Cardiac fibroblast (primary cell): ENCODE measurements at regions not wholly inside any gene's neighbourhood (a gene's known extent, or its start where the extent isn't known, plus 50 kb on each side); places are given as distances from the start of the nearest gene placed in this dataset.

ENCODE experiments used
- DNase-seq, 2 donors: peaks; one replicate each; pipeline versions ENCODE4 v3.0.0 to v3.0.0-alpha.2; 2010; ENCODE audit warnings: low read depth in 2 of 2
- H3K4me3 ChIP-seq, 2 donors: replicated peaks in 1 of 2; 1 replicate in 1 of 2; 2 replicates in 1 of 2; pipeline ENCODE4 v1.5.1; 2011; ENCODE audit warnings: low read depth in 2 of 2, low read length in 2 of 2, mild to moderate bottlenecking in 2 of 2, moderate library complexity in 1 of 2
- TF ChIP-seq, protein P1 (sequence below): IDR thresholded peaks from one replicate; pipeline ENCODE4 v1.5.1; 2011; ENCODE audit warnings: low read depth, mild to moderate bottlenecking, low read length, inconsistent platforms

DNA sequence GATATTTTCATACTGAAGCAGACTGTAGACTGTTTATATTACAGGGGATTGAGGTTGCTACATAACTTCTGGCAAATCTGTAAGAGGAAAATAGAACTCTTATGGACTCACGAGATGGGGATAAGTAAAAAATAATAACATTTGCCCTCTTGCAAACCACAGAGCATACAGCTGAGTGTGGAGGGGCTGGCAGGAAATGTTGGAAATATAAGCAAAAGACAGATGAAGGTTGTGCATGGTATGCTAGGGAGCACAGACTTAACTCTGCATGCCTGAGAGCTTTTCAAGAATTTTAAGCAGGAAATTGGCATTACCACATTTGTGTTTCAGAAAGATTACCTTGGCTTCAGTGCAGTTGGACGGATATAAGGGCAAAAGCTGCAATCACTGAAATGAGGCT, 411.1 kb downstream of the RAD51AP2 start:
- no peak overlapping the region for H3K4me3 ChIP-seq
- TF ChIP-seq, protein P1, sequence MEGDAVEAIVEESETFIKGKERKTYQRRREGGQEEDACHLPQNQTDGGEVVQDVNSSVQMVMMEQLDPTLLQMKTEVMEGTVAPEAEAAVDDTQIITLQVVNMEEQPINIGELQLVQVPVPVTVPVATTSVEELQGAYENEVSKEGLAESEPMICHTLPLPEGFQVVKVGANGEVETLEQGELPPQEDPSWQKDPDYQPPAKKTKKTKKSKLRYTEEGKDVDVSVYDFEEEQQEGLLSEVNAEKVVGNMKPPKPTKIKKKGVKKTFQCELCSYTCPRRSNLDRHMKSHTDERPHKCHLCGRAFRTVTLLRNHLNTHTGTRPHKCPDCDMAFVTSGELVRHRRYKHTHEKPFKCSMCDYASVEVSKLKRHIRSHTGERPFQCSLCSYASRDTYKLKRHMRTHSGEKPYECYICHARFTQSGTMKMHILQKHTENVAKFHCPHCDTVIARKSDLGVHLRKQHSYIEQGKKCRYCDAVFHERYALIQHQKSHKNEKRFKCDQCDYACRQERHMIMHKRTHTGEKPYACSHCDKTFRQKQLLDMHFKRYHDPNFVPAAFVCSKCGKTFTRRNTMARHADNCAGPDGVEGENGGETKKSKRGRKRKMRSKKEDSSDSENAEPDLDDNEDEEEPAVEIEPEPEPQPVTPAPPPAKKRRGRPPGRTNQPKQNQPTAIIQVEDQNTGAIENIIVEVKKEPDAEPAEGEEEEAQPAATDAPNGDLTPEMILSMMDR, result no peak
- DNase-seq, result no peak

DNA sequence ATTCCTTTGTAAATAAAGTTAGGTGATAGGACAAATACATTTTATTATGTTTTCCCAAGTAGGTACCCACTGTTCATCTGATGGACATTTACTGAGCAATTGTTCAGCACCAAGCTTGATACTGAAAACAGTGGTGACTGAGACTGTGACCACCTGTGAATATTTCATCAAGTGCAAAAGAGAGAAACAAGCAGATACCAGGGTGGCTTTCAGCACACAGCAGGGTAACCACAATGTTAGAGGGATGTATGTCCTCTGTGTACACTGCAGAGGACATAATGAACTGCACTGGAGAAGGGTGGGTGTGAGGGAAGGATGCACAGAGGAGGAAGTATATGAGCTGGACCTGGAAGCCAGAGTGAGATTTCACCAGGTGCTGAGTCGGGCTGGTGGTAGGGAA, 411.8 kb downstream of the RAD51AP2 start:
- no peak overlapping the region for H3K4me3 ChIP-seq
- TF ChIP-seq, protein P1, result no peak
- DNase-seq, result no peak

DNA sequence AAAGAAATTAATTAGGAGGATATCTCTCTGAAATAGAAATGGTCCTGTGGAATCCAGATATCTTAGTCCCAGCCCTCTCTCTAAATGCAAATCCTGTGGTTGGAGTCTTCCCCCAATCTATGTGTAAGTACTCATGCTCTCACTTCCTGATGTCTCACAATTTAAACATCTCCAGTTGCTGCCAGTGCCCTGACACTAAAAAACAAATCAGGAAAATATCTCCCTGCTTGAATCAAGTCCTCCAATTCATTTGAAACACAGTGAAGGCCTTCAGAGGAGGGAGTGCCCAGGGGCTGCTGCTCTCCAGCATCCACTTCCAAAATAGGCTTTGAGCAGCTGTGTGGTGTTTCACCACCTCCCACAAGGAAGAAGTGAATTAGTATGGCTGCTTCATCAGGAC, 413.8 kb downstream of the RAD51AP2 start:
- DNase-seq, result peak; percentile 1 to 85
- TF ChIP-seq, protein P1, result no peak
- no peak overlapping the region for H3K4me3 ChIP-seq

DNA sequence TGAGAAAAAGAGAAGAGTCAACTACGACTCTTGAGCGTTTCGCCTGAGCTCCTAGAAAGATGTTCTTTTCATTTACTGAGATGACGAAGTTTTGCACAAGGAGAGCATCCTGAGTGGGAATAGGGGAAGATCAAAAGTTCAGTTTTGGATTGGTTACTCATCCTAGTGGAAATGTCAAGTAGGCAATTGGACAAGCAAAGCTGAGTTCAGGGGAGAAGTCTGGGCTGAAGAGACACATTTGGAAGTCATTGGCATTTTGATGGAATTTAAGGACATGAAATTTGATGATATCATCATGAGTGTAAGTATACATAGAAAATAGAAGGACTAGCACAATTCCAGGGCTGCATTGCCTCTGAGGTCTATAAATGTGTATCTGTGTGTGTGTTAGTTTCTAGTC, 416.6 kb downstream of the RAD51AP2 start:
- DNase-seq, result peak in 1 of 2 donors; percentile 38
- H3K4me3 ChIP-seq, result no peak overlapping the region
- TF ChIP-seq, protein P1, result no peak

DNA sequence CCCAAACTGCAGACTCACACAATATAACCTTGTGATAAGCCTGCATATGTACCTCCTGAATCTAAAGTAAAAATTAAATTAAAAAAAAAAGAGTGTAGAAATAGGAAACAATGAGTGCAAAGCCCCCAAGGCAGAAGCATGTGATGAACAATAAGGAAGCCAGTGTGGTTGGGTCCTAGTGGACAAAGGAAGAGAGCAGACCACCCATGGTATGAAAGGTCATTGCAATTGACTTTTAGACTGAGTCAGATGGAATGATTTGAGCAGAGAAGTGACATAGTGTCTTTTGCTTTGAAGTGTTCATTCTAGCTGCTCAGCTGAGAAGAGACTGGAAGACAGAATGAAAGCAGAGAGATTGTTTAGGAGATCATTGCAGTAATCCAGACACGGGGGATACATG, 417.1 kb downstream of the RAD51AP2 start:
- TF ChIP-seq, protein P1, result no peak
- no peak overlapping the region for H3K4me3 ChIP-seq
- no peak for DNase-seq

DNA sequence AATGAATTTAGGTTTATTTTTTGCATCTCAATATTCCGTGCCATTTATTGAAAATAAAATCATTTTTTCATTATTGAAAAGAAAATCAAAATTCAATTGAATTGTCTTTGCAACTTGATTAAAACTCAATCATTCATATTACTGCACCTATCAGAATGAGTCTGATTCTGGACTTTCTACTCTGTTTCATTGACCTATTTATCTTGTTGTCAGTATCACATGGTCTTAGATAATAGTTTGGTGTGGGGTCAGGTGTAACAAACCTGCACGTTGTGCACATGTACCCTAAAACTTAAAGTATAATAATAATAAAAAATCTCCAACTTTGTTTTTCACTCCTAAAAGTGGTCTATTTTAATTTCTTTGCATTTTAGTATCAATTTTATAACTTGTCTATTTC, 422.9 kb downstream of the RAD51AP2 start:
- TF ChIP-seq, protein P1, result no peak
- no peak overlapping the region for H3K4me3 ChIP-seq
- DNase-seq, result no peak

DNA sequence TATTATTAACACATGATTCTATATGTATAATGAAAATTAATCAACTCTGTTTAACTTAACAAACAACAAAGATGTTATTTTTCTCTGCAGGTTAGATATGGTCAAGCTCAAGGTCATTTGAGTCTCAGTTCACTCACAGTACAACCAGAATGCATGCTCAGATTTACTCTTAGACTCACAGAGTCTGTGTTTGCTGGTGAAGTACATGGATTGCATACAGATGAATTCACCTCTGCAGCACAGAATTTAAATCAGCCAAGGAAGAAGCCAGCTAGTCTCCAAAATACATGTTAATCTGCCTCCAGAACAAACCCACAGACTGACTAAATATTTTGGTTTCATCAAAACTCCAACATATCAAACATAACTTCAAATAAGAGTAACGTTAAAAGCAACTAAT, 424.5 kb downstream of the RAD51AP2 start:
- DNase-seq, result no peak
- TF ChIP-seq, protein P1, result no peak
- no peak overlapping the region for H3K4me3 ChIP-seq
